HUES48 (cell line): ENCODE measurements at regions not wholly inside any gene's neighbourhood (a gene's known extent, or its start where the extent isn't known, plus 50 kb on each side); places are given as distances from the start of the nearest gene placed in this dataset.

Experiments used
- H3K27ac ChIP-seq: one replicate; pipeline ENCODE4 v1.7.0; 2013; ENCODE audit warnings: low read depth, low read length, inconsistent platforms
- H3K27me3 ChIP-seq: 2 replicates; pipeline ENCODE4 v1.6.1; 2013; ENCODE audit warnings: mild to moderate bottlenecking, low read length; ENCODE audit not compliant: control insufficient read depth, insufficient read depth
- H3K36me3 ChIP-seq: 2 replicates; pipeline ENCODE4 v1.6.1; 2013; ENCODE audit warnings: low read length; ENCODE audit not compliant: control insufficient read depth, insufficient read depth
- H3K4me1 ChIP-seq: 2 replicates; pipeline ENCODE4 v1.6.1; 2013; ENCODE audit warnings: mild to moderate bottlenecking, low read length; ENCODE audit not compliant: control insufficient read depth, insufficient read depth
- H3K4me3 ChIP-seq: 2 replicates; pipeline ENCODE4 v1.5.1; 2013; ENCODE audit warnings: mild to moderate bottlenecking, low read depth, low read length
- H3K9ac ChIP-seq: 2 replicates; pipeline ENCODE4 v1.6.1; 2013; ENCODE audit warnings: mild to moderate bottlenecking, low read depth, low read length, moderate library complexity
- H3K9me3 ChIP-seq: 2 replicates; pipeline ENCODE4 v1.6.1; 2013; ENCODE audit warnings: low read length; ENCODE audit not compliant: control insufficient read depth, insufficient read depth

DNA sequence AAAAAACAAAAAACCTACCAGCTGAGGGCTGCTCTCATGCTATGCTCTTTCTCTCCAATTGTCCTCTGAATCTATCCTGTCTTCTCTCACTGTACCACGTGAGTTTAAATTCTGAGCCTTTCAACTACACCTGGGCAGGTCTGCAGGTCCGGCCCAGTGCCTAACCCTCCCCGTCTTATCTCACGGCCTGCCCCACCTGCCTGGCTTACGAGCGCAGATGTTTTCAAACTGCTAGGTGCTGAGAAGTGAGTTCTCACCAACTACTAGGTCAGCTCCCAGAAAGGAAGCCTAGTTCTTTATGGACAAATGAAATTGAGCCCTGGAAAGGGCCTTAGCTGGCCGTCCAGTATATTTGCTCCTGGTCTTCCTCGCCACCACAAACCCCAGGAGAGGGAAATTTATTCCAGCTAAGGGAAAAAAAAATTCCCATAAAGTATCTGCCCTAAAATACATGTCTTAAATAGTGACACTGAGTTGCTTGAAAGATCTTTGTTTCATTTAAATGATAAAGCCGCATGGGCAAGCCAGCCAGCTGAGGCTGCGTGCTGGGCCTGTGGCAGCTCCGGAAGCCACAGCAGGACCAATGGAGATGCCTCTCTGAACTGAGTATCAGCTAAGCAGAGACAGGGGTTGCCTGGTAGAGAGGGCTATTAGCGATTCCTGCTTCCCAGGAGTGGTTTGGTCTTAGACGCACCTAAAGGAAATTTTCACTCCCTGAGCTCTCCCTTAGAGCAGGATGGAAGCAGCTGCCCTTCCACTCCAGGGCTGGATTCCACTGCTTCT is 92.5 kb upstream of the NCK2 start:
- H3K9me3 ChIP-seq, result no peaks in the 10 kb centered on the region
- no peaks in the 10 kb centered on the region for H3K36me3 ChIP-seq
- no peak overlapping the region for H3K27ac ChIP-seq
- H3K9ac ChIP-seq, result no peak overlapping the region
- no peak overlapping the region for H3K4me3 ChIP-seq
- H3K27me3 ChIP-seq, result no peaks in the 10 kb centered on the region
- peaks cover 12% of the 10 kb centered on the region for H3K4me1 ChIP-seq

DNA sequence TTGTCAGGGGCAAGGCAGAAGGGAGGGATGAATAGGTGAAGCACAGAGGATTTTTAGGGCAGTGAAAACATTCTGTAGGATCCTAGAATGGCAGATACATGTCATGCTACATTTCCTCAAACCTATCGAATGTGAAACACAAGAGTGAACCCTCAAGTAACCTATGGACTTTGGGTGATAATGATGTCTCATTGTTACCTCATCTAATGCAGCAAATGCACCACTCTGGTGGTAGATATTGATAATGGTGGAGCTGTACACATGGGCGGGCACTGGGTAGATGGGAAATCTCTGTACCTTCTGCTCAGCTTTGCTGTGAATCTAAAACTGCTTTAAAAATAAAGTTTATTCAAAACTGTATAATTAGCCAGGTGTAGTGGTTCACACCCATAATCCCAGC is 95.2 kb upstream of the NCK2 start:
- Histone ChIP-seq H3K9ac (no peak overlapping the region), H3K27me3 (no peaks in the 10 kb centered on the region), H3K36me3 (no peaks in the 10 kb centered on the region)

DNA sequence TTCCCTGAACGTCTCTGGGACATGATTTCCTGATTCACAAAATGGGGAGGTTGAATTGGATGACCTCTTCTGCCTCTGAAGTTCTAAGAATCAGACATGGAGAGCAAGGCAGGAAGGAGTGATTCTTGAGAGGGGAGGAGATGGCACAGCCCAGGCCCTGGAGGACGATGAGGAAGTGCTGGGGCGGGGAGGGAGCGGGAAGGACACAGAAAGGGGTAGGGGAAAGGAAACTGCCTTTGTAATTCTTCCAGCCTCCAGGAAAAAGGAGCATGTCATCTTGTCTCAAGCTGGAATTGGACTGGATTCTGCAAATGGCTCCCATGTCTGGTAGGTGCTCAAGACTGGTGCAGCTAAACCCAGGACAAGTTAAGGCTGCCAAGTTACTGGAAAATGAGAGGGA is 97.0 kb upstream of the NCK2 start:
- Histone ChIP-seq H3K36me3 (no peaks in the 10 kb centered on the region), H3K27me3 (no peaks in the 10 kb centered on the region)

More for the DNA sequence above, 95.2 kb upstream of the NCK2 start:
- no peak overlapping the region for H3K27ac ChIP-seq
- no peak overlapping the region for H3K4me3 ChIP-seq
- H3K4me1 ChIP-seq, result peaks cover 34% of the 10 kb centered on the region
- H3K9me3 ChIP-seq, result no peaks in the 10 kb centered on the region

DNA sequence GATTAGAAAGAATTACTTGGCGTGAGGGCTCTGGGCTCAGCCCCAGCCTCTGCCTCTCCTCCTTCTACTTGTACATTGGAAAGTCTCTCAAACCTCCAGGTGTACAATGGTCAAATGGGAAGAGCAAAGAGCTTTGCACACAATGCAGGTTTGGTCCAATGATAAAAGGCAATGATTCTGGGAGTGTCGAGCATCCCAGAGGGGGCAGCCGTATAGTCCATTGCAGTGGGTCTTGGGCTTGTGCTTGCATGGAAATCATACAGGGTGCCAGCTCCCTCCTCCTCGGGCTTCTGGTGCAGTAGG is 98.0 kb upstream of the NCK2 start:
- H3K4me3 ChIP-seq, result no peak overlapping the region
- H3K27ac ChIP-seq, result no peak overlapping the region
- no peaks in the 10 kb centered on the region for H3K27me3 ChIP-seq
- peaks cover 35% of the 10 kb centered on the region for H3K4me1 ChIP-seq
- no peaks in the 10 kb centered on the region for H3K36me3 ChIP-seq
- H3K9me3 ChIP-seq, result no peaks in the 10 kb centered on the region
- no peak overlapping the region for H3K9ac ChIP-seq

More for the DNA sequence above, 97.0 kb upstream of the NCK2 start:
- peaks cover 39% of the 10 kb centered on the region for H3K4me1 ChIP-seq
- no peak overlapping the region for H3K27ac ChIP-seq
- H3K4me3 ChIP-seq, result no peak overlapping the region
- no peak overlapping the region for H3K9ac ChIP-seq
- no peaks in the 10 kb centered on the region for H3K9me3 ChIP-seq

- H3K27ac ChIP-seq, result no peak overlapping the region
- H3K9ac ChIP-seq, result no peak overlapping the region
- H3K4me1 ChIP-seq, result peaks cover 35% of the 10 kb centered on the region
- H3K27me3 ChIP-seq, result no peaks in the 10 kb centered on the region
- no peaks in the 10 kb centered on the region for H3K9me3 ChIP-seq
- H3K36me3 ChIP-seq, result no peaks in the 10 kb centered on the region
- H3K4me3 ChIP-seq, result no peak overlapping the region
Measured at GRCh38 chr2:105645938-105646773, 98.6 kb upstream of the NCK2 start.

DNA sequence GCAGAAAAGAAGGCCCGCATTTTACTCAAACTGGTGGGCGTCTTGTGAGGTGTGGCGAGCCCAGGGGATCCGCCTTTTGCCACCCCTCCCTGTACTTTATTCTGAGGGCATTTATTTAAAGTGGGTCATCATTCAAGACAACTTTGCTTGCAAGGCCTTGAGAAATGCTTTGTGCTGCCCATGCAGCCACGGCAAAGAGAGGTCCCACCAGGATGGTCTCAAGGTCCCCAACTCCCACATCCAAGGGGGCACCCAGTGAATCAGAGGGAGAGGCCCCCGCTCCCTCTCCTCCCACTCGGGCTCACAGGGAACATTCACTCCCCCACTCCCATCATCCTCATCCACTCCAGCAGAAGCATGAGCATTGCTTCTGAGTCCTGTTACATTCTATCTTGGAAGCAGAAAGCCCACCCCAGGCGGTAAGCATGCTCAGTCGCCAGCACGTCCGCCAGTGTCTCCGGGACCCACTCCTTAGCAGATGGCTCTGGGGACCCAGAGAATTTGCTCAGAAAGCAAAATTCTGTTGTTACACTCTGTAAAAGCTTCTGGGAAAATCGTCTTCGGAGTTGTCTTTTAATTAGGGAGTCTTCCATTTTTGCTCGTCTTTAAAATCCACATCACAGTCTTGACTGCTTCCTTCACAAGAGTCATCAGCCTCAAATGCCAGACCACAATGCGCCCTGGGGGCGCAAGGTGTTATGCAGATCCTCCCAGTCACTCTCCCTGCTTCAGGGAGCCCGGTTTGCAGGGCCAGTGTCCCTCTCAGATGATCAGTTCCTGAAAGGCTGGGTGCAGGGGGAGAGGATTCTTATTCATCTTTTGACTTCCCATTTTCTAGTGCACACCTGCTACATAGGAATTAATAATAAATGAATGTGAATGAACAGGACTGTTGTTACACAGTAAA is 99.4 kb upstream of the NCK2 start:
- Histone ChIP-seq H3K36me3 (no peaks in the 10 kb centered on the region), H3K27me3 (no peaks in the 10 kb centered on the region), H3K9me3 (no peaks in the 10 kb centered on the region), H3K9ac (no peak overlapping the region), H3K27ac (no peak overlapping the region), H3K4me1 (peaks cover 35% of the 10 kb centered on the region), H3K4me3 (no peak overlapping the region)

DNA sequence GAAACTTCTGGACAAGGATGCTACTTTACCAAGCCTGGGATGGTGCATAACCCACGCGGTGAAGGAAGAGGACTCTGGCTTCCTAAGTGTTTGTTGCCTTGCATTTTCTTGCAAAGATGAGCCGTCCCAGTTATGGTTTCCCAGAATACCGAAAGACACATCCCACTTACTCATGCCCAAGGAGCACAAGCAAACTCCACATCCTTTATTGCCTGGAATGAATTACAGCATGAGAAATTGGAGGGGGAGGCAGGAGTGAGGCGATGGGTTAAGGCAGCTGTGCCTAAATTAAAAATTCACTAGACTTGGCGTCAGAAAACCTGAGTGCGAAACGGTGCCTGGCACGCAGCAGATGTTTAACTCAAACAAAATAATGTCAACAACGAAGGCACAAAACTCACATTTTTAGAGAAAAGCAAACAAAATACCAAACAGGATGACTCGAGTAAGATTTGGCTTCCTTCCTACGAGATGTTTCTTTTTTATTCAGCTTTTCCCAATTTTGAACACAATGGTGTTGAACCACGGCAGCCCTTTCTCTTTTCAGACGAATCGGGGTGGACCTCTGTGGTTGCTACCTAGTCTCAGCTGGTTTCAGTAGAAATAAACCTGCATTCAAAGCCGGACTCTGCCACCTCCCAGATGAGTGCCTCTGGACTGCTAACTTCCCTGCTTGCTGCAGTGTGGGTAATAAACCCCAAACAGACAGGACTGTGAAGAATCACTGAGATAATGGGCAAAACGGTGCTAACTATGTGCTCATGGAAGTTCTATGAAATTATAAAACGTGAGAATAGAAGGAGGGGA is 100.3 kb upstream of the NCK2 start:
- H3K4me1 ChIP-seq, result peaks cover 35% of the 10 kb centered on the region
- H3K27me3 ChIP-seq, result no peaks in the 10 kb centered on the region
- no peak overlapping the region for H3K4me3 ChIP-seq
- no peak overlapping the region for H3K27ac ChIP-seq
- H3K9ac ChIP-seq, result no peak overlapping the region
- H3K9me3 ChIP-seq, result no peaks in the 10 kb centered on the region
- no peaks in the 10 kb centered on the region for H3K36me3 ChIP-seq

- Histone ChIP-seq H3K4me1 (peaks cover 35% of the 10 kb centered on the region), H3K4me3 (no peak overlapping the region), H3K27me3 (no peaks in the 10 kb centered on the region), H3K27ac (no peak overlapping the region), H3K9ac (no peak overlapping the region), H3K36me3 (no peaks in the 10 kb centered on the region), H3K9me3 (no peaks in the 10 kb centered on the region)
Measured at GRCh38 chr2:105643405-105644173, 101.1 kb upstream of the NCK2 start.

- Histone ChIP-seq H3K9me3 (no peaks in the 10 kb centered on the region), H3K36me3 (no peaks in the 10 kb centered on the region), H3K4me1 (peaks cover 25% of the 10 kb centered on the region), H3K27ac (no peak overlapping the region), H3K4me3 (no peak overlapping the region), H3K9ac (no peak overlapping the region), H3K27me3 (no peaks in the 10 kb centered on the region)
Measured at GRCh38 chr2:105641389-105641811, 103.3 kb upstream of the NCK2 start.

GRCh38 chr2:105640246-105640645 is 104.5 kb upstream of the NCK2 start:
- Histone ChIP-seq H3K9ac (no peak overlapping the region), H3K4me1 (peaks cover 13% of the 10 kb centered on the region), H3K27me3 (no peaks in the 10 kb centered on the region), H3K36me3 (no peaks in the 10 kb centered on the region), H3K9me3 (no peaks in the 10 kb centered on the region), H3K27ac (no peak overlapping the region), H3K4me3 (no peak overlapping the region)
